ENCODE measurements at regions not wholly inside any gene's neighbourhood (a gene's known extent, or its start where the extent isn't known, plus 50 kb on each side); places are given as distances from the start of the nearest gene placed in this dataset.

- TF ChIP-seq SRF (CRISPR knock-in tag; IDR thresholded peaks at IDR 0.05), result no peak
- no peak for TF ChIP-seq EGR1 (conservative IDR thresholded peaks at IDR 0.05)
- no peak for TF ChIP-seq BRF2 (IDR thresholded peaks at IDR 0.05; ENCODE audit: borderline replicate concordance, insufficient read depth, insufficient read length)
- no peak for TF ChIP-seq CTCF (IDR thresholded peaks at IDR 0.05 in 2 of 3, conservative IDR thresholded peaks at IDR 0.05 in 1 of 3; ENCODE audit: insufficient read depth in 2 of 3, low read depth in 1 of 3, low read length in 3 of 3)
- TF ChIP-seq ZFP30 (CRISPR knock-in tag; IDR thresholded peaks at IDR 0.05; ENCODE audit: borderline replicate concordance), result no peak
- no peak for TF ChIP-seq POLR2A (conservative IDR thresholded peaks at IDR 0.05)
- no peak for TF ChIP-seq HNRNPUL1 (IDR thresholded peaks at IDR 0.05; ENCODE audit: low read length)
- TF ChIP-seq KLF1 (tag; IDR thresholded peaks at IDR 0.05), result no peak
- TF ChIP-seq SMC3 (conservative IDR thresholded peaks at IDR 0.05; ENCODE audit: insufficient read depth, low read depth, low read length), result no peak
- no peak for TF ChIP-seq ZFP91 (CRISPR knock-in tag; IDR thresholded peaks at IDR 0.05)
- TF ChIP-seq HMGN3 (IDR thresholded peaks at IDR 0.05; ENCODE audit: borderline replicate concordance, extremely low read depth, insufficient read length, low read depth, low read length), result no peak
- no peak for TF ChIP-seq ZNF253 (CRISPR knock-in tag; conservative IDR thresholded peaks at IDR 0.05)
Measured at GRCh38 chr3:25335356-25335755, 92.7 kb upstream of the RARB start.

Data from K562 (cell line).